Kidney glomerular epithelial cell (primary cell): ENCODE measurements at regions not wholly inside any gene's neighbourhood (a gene's known extent, or its start where the extent isn't known, plus 50 kb on each side); places are given as distances from the start of the nearest gene placed in this dataset.
A peak's percentile ranks its signal among the peaks of the same experiment; 100 is the strongest.

ENCODE experiments used
- DNase-seq: peaks from one replicate; lab custom pipeline; 2025; lab: John Stamatoyannopoulos, UW

DNA sequence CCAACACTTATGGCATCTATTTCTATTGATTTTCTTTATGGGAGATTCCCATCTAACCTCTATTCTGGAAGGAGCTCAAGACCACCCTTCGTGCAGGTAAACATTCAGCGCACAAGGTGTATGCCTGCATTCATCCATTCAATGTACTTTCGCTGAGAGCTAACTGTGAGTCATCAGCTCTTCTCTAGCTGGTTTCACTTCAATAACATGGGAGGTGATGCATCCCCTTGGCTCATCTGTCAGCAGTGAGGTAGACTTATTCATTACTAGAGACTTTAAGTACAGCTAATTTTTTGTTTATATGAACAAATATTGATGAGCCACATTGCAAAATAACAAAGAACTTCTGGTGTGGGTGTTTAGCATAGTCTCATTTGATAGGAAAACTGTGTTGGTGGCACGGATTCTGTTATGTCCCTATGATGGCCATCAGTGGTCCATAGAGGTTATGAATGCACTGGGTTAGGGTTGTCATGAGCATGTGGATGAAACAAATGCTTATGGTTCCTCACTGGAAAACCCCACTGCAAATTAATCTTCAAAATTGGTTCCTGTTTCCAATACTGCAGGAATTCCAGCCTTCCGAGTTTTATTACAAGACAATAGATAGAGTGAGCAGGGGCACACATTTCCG lies 1151.0 kb downstream of the BCL11B start:
- peak; percentile 42 for DNase-seq

DNA sequence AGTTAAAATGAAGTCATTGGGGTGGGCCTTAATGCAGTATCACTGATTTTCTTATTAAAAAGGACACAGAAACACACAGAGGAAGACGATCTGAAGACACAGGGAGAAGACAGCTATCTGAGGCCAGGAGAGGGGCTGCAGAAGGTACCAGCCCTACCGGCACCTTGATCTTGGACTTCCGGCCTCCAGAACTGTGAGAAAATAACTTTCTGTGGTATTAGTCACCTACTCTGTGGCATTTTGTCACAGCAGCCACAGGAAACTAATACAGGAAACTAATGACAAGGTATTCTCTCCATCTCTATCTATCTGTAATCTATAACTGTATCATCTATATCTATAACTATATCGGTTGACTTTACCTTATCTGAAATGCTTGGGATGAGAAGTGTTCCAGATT lies 1149.5 kb downstream of the BCL11B start:
- no peak for DNase-seq

DNA sequence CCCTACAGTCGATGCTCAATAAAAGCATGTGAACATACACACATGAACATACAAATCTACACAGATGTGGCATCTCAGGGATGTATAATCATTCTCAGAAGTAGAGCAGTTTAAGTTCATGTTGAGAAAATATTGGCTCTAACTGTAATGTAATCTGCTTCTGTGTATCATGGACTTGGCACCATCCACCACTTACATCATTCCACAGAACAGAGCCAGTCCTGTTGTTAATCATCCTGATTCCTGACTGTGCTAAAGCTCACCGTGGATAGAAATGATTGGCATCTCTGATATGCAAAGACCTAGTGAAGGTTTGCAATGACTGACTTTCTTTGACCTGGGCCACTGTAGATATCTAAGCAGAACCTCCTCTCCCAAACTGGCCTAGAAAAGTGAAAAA lies 1141.3 kb downstream of the BCL11B start:
- no peak for DNase-seq

DNA sequence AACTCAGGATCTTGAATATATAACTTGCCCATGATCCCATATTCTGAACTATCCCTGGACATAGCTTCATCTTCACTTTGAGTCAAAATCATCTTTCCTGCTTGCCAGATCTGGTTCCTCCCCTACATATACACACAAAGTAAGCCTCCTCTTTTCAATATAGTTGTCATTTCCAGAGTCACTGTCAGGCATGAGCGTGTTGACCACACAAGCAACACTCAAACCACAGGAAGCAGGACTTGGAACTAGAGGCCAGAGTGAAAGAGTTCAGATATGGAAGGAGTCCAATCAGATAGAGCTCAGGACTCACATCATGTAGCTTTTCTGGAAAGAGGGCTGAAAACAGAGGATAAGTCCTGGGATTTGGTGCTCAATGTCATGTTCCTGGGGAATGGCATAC lies 1140.6 kb downstream of the BCL11B start:
- no peak for DNase-seq

GRCh38 chr14:98133806-98134205 lies 1138.2 kb downstream of the BCL11B start:
- DNase-seq: no peak

- DNase-seq: no peak
Observed at GRCh38 chr14:98136012-98136789, 1135.8 kb downstream of the BCL11B start.

DNA sequence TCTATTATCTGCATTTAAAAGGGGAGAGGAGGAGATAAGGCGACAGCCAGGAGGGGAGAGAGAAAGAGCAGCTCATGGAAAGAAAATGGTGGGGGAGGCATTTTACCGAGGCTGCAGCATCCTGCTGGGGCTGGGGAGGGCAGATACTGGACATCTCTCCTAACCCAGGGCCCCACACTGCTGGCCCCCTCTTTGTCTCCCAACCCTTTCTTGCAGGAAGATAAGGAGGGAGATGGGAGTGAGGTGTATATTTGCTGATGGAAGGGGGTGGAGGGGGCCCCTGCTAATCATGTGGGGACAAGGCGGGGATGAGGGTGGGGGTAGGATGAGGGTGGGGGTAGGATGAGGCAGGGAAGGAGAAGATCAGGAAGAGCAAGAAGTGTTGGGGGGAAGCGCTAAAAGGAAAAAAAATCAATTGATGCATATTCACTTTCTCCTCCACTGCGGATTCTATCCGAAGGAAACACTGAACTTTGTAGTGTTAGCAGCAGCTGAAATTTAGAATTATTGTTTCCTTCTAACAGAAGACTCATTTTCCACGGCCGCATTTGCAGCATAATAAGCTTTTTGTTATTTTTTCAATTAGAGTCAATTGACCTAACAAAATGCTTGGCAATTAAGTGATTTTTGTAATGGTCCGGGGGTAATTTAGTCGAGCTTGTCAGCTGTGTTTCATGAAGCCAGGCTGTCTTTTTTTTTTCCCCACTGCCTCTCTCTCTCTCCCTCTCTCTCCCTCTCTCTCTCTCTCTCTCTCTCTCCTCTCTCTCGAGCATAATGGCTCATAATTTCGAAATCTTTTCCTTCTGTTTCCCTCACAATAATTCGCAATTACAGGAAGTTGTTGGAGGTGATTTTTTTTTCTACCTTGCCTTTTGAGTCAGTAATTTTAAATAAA lies 1134.6 kb downstream of the BCL11B start:
- no peak for DNase-seq

DNA sequence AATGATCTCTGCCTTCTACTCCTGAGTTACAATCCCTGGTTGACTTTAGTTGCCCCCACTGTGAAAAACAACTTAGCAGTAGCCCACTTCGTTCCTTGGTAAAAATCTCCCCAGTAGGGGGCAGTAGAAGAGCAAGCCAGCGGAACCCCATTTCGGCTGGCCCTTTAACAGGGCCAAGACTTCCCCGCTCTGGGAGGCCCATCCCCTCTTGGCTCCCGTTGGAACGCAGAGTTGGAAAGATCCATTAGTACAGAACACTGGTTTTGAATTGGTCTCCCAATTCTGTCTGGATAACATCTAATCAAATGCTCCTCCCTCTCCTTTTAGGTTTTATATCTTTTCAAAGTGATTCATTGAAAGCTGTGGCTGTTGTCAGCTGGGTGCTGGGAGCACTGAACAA lies 1133.3 kb downstream of the BCL11B start:
- peak; percentile 14 for DNase-seq

DNA sequence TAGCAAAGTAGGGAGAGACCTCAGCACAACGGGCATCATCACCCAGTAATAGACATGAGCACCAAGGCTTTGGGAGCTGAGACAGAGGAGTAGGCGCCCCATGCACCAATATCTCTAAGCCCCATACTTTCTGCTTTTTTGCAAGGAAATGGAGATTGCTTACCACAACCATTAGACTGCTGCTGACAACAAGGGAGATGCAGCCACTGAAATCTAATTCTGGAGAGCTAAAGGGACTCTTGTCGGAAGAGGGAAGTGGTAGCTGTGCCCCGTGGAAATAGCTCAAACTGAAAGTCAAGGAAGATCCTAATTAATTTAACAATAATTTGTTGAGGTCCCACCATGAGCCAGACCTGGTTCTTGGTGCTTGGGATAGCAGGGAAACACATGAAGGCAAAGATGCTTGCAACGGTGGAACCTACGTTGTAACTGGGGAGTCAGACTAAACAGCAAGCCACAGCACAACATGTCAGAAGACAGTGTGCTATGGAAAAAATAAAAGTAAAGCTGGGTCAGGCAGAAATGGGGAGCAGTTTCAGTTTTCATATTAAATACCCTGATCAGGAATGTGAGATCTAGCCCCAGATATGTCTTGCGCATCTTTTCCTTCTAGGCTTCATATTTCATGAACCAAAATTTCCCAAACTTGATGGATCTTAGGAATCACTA lies 1131.0 kb downstream of the BCL11B start:
- DNase-seq: no peak

DNA sequence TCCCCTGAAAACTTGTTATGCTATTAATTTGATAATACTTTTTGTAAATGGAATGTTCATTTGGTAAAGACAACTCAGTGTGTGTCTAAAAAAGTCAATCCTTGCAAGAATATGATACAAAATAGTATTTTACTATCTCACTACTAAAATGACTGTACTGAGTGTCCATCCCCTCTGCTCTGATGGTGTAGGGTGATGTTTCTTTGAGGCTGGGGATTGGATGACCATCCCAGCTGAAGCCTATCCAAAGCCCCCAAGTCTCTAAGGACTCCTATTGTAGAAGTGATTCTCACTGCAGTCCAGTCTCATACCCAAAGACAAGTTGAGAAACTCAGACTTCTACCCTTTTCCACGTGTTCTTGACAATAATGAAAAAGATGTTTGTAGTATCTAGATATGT lies 1128.4 kb downstream of the BCL11B start:
- no peak for DNase-seq

DNA sequence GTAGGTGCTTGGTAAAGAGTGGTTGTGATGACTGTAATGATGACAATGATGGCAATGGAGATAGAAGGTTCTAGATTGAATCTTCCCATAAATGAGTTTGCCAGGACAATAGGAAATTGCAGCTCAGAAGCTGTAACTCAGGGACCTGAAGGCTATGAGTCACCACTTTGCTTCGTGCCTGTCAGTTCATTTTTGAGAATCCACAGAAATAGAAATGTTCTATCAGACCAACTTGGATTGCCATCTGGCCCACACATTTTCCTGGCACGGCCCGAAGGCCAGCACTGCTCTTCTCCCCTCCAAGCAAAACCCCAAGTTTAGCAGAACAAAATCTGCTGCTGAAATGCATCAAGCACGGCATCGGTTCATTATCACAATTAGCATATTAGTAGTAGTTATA lies 1127.0 kb downstream of the BCL11B start:
- DNase-seq: no peak

GRCh38 chr14:98146416-98146815 lies 1125.6 kb downstream of the BCL11B start:
- no peak for DNase-seq

GRCh38 chr14:98154254-98154653 lies 1117.7 kb downstream of the BCL11B start:
- DNase-seq: no peak

- DNase-seq: no peak
Observed at GRCh38 chr14:98156411-98156810, 1115.6 kb downstream of the BCL11B start.

GRCh38 chr14:98160901-98161300 lies 1111.1 kb downstream of the BCL11B start:
- DNase-seq: no peak

- DNase-seq: no peak
Observed at GRCh38 chr14:98161356-98161755, 1110.6 kb downstream of the BCL11B start.

DNA sequence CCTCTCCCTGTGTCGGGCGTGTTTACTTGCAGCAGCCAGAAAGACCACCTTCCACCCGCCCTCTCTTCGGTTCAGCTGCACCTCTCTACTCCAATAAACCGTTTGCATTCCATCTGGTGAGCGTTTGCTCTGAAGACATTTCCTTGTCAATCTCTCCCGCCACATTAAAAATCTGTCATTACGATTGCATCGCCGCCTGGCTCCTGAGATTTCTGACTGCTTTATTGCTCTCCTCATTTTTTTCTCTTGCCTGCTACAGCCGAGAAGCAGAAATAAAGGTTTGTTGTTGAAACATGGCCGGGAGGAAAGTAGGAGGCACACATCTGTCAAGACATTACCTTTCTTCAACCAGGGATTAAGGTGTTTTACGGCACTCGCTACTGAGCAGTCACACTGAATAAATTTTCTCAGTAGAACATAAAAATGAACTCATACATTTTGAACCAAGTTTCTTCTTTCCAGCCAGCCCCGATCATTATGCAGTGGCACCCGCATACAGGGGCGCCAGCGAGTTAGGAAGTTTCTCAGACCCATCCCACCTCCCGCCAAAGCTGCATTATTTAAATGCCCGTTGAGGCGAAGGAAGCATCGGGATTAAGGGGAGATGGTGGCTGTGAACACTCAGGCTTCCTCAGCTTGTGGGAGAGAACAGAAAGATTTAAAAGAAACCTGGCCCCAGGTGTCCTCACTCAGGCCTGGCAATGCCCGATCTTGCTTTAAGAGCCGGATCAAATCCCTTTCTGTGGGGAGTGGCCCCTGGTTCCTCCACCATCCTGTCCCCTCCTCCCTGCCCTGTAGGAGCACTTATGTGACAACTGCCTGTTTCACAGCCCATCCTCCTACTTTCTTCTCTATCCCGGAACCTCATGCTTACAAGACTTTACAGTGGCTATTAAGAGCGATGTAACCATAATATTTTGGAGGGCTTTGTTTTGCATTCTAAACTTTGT lies 1108.9 kb downstream of the BCL11B start:
- no peak for DNase-seq

GRCh38 chr14:98163873-98164272 lies 1108.1 kb downstream of the BCL11B start:
- DNase-seq: no peak

GRCh38 chr14:98165976-98166375 lies 1106.0 kb downstream of the BCL11B start:
- no peak for DNase-seq

GRCh38 chr14:98167275-98167674 lies 1104.7 kb downstream of the BCL11B start:
- no peak for DNase-seq

DNA sequence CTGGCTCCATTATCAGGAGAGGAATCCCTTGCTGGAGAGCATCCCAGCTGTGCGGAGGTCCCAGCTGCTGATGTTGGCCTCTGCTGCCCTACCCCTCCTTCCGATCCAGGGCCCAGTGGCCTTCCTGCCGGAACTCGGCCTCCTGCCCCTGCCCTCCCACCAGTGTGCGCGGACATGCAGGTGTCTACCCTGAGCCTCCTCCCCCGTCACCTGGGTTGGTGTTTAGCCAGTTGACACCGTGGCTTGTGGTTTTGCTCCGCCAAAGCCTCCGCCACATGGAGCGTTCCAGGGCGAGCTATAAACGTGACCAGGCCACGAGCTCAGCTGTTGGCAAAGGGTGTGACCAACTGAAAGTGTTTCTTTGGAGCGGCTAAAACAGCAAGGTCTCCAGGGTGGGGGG lies 1104.3 kb downstream of the BCL11B start:
- no peak for DNase-seq
